IMR-90 (cell line): ENCODE measurements at regions not wholly inside any gene's neighbourhood (a gene's known extent, or its start where the extent isn't known, plus 50 kb on each side); places are given as distances from the start of the nearest gene placed in this dataset.

Experiments used
- BHLHE40 ChIP-seq: fragments of 150-350 bp; IDR thresholded peaks from 2 replicates; pipeline ENCODE4 v1.6.1; 2016; ENCODE audit warnings: mild to moderate bottlenecking, low read depth, low read length
- CEBPB ChIP-seq: IDR thresholded peaks from 2 replicates; pipeline ENCODE4 v1.6.1; 2012; ENCODE audit warnings: low read depth, low read length, improper control_type of control experiment
- CHD1 ChIP-seq: IDR thresholded peaks from 2 replicates; pipeline ENCODE4 v1.6.1; 2012; ENCODE audit warnings: low read depth, low read length, improper control_type of control experiment
- CTCF ChIP-seq: conservative IDR thresholded peaks from 2 replicates; pipeline ENCODE4 v1.5.1; 2012; ENCODE audit warnings: mild to moderate bottlenecking, low read depth, low read length, improper control_type of control experiment
- ELK1 ChIP-seq: fragments of 150-350 bp; IDR thresholded peaks from 2 replicates; pipeline ENCODE4 v1.6.1; 2016; ENCODE audit warnings: low read depth, mild to moderate bottlenecking, low read length, moderate library complexity, borderline replicate concordance
- MAFK ChIP-seq: IDR thresholded peaks from 2 replicates; pipeline ENCODE4 v1.6.1; 2012; ENCODE audit warnings: low read depth, low read length, improper control_type of control experiment
- MAZ ChIP-seq: IDR thresholded peaks from 2 replicates; pipeline ENCODE4 v1.6.1; 2012; ENCODE audit warnings: low read depth, mild to moderate bottlenecking, low read length, improper control_type of control experiment, moderate library complexity, borderline replicate concordance
- MXI1 ChIP-seq: IDR thresholded peaks from 2 replicates; pipeline ENCODE4 v1.6.1; 2012; ENCODE audit warnings: low read depth, mild to moderate bottlenecking, low read length, moderate library complexity, borderline replicate concordance
- POLR2A ChIP-seq: IDR thresholded peaks from 2 replicates; pipeline ENCODE4 v1.6.1; 2012; ENCODE audit warnings: mild to moderate bottlenecking, low read depth, low read length

- TF ChIP-seq MXI1 (no peak), BHLHE40 (no peak), CEBPB (no peak), POLR2A (no peak), MAFK (no peak), CTCF (no peak), MAZ (no peak), CHD1 (no peak), ELK1 (no peak)
Observed at GRCh38 chr3:25911525-25912295, 121.8 kb downstream of the OXSM start.
